ENCODE measurements at regions not wholly inside any gene's neighbourhood (a gene's known extent, or its start where the extent isn't known, plus 50 kb on each side); places are given as distances from the start of the nearest gene placed in this dataset.

GRCh38 chr4:160485071-160485687 lies 1382.3 kb downstream of the RAPGEF2 start (continued):
- TF ChIP-seq CHD7 (IDR thresholded peaks at IDR 0.05; ENCODE audit: insufficient replicate concordance, low read length) (no peak), TCF12 (IDR thresholded peaks at IDR 0.05; ENCODE audit: low read depth, low read length) (no peak), TAF7 (optimal IDR thresholded peaks at IDR 0.05; ENCODE audit: borderline replicate concordance, low read depth, low read length) (no peak), CEBPB (IDR thresholded peaks at IDR 0.05; ENCODE audit: low read depth, low read length) (no peak), EZH2 (IDR thresholded peaks at IDR 0.05; ENCODE audit: low read depth, low read length, severe bottlenecking) (no peak), SUZ12 (IDR thresholded peaks at IDR 0.05; ENCODE audit: low read length) (no peak)

All from H1 (cell line).